HG02870 (cell line): ENCODE measurements at regions not wholly inside any gene's neighbourhood (a gene's known extent, or its start where the extent isn't known, plus 50 kb on each side); places are given as distances from the start of the nearest gene placed in this dataset.

Source experiments
- ATAC-seq: cut with Tn5 transposase; IDR thresholded peaks from one replicate; pipeline ENCODE4 v1.9.1; 2021; ENCODE audit warnings: mild to moderate bottlenecking, moderate library complexity; ENCODE audit not compliant: unreplicated experiment

DNA sequence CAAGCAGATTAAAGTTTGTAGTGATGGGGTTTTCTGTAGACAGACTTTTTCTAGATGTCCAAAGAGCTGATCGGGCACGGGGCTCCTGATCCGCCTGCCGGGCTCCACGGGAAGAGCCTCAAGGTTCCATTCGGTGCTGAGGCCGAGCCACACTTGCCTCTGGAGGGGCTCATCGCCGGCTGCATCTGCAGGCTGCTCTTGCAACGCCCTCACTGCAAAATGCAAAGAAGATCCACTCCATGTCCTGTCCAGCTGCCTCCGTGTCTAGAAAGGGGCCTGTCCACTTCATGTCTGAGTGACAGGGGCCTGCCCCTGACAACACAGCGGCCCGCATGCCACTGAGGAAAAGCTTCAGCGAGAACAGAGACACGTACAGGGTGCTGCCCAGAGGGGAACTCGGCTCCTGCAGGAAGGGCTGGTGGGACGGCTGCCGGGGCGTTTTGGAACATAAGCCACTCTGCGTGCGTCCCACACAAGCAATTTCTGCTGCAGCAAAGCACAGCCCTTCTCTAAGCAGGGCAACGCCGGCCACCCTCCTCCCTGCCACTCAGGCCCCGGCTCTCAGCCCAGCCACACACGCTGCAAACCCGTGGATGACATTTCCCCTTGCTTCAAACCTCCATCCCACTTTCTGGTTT lies 53.6 kb upstream of the CTDP1 start:
- no peak for ATAC-seq

DNA sequence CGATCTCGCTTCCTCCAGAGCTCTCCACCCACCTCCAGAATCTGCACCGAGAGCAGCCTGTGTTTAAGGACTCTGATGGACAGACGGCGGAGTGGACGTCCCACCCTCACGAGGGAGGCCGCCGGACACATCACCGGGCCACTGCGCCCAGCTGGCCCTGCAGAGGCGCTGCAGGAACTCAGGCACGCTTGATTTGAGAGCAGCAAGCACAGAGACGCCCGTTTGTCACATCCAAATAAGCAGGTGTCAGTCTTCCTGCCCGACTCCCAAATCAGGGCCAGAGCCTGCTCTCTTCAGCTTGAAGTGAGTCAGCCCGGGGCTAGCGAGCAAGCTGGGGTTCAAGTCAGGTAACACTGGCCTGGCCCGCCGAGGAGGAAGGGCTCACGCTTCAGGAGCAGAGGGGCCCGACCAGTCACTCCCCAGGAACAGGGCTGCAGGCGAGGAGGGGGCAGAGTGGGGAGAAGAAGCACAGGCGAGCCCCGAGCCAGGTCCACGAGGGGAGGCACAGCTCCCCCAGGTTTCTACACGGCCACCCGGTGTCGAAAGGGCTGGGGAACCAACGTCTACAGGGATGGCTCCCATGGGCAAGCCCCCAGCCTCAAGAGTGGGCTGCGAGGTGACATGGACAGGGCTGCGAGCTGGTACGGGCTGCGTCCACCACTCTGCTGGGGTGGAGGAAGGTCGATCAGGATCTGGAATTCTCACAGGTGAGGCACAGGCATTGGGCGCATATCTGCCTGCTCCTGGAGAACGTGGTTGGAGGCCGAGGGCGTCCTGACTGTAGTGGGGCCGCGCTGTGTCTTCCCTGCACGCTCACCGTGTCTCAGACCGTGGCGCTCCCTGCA lies 52.5 kb upstream of the CTDP1 start:
- ATAC-seq: no peak

- ATAC-seq: no peak
These were observed 51.8 kb upstream of the CTDP1 start for GRCh38 chr18:79627750-79628294.

- ATAC-seq: no peak
These were observed 51.0 kb upstream of the CTDP1 start for GRCh38 chr18:79628416-79629248.

GRCh38 chr18:79629249-79629558 lies 50.4 kb upstream of the CTDP1 start:
- no peak for ATAC-seq

GRCh38 chr18:79629606-79630005 lies 50.0 kb upstream of the CTDP1 start:
- ATAC-seq: no peak
